DMS53 (cell line): ENCODE measurements at regions not wholly inside any gene's neighbourhood (a gene's known extent, or its start where the extent isn't known, plus 50 kb on each side); places are given as distances from the start of the nearest gene placed in this dataset.
A peak's percentile ranks its signal among the peaks of the same experiment; 100 is the strongest.
"Not testable (repeated sequence)": the region's sequence is repeated elsewhere in the genome, so short reads cannot be mapped to it uniquely, and the experiment has no call there.

ENCODE experiments used
- DNase-seq: peaks from one replicate; lab custom pipeline; 2025; lab: John Stamatoyannopoulos, UW

- no peak for DNase-seq
These were observed 51.3 kb upstream of the CADPS start for GRCh38 chr3:62926494-62926893.

GRCh38 chr3:62928256-62928655, 53.0 kb upstream of the CADPS start:
- DNase-seq, result no peak

GRCh38 chr3:62929771-62930170, 54.6 kb upstream of the CADPS start:
- DNase-seq, result no peak

GRCh38 chr3:62935793-62936192, 60.6 kb upstream of the CADPS start:
- no peak for DNase-seq

- DNase-seq, result no peak
These were observed 61.5 kb upstream of the CADPS start for GRCh38 chr3:62936626-62937254.

GRCh38 chr3:62938583-62938982, 63.4 kb upstream of the CADPS start:
- DNase-seq, result no peak

- no peak for DNase-seq
These were observed 64.5 kb upstream of the CADPS start for GRCh38 chr3:62939707-62940106.

GRCh38 chr3:62940771-62941563, 65.8 kb upstream of the CADPS start:
- no peak for DNase-seq

- DNase-seq, result peak; percentile 1
These were observed 67.0 kb upstream of the CADPS start for GRCh38 chr3:62942227-62942626.

- DNase-seq, result no peak
These were observed 67.5 kb upstream of the CADPS start for GRCh38 chr3:62942764-62943163.

- no peak for DNase-seq
These were observed 73.7 kb upstream of the CADPS start for GRCh38 chr3:62948921-62949320.

- no peak for DNase-seq
These were observed 75.0 kb upstream of the CADPS start for GRCh38 chr3:62950210-62950609.

GRCh38 chr3:62951037-62951613, 75.9 kb upstream of the CADPS start:
- DNase-seq, result no peak

- not testable (repeated sequence) for DNase-seq
These were observed 76.7 kb upstream of the CADPS start for GRCh38 chr3:62951880-62952279.

- no peak for DNase-seq
These were observed 79.4 kb upstream of the CADPS start for GRCh38 chr3:62954580-62954979.

GRCh38 chr3:62955126-62955525, 79.9 kb upstream of the CADPS start:
- DNase-seq, result no peak

- no peak for DNase-seq
These were observed 81.2 kb upstream of the CADPS start for GRCh38 chr3:62956411-62956810.

GRCh38 chr3:62961874-62962556, 86.8 kb upstream of the CADPS start:
- DNase-seq, result no peak

GRCh38 chr3:62962714-62963113, 87.5 kb upstream of the CADPS start:
- DNase-seq, result no peak

- DNase-seq, result no peak
These were observed 90.1 kb upstream of the CADPS start for GRCh38 chr3:62965311-62965710.

- DNase-seq, result no peak
These were observed 92.9 kb upstream of the CADPS start for GRCh38 chr3:62968128-62968527.

GRCh38 chr3:62970648-62971047, 95.4 kb upstream of the CADPS start:
- DNase-seq, result no peak

GRCh38 chr3:62975566-62975965, 100.3 kb upstream of the CADPS start:
- no peak for DNase-seq
